DND-41 (cell line): ENCODE measurements at regions not wholly inside any gene's neighbourhood (a gene's known extent, or its start where the extent isn't known, plus 50 kb on each side); places are given as distances from the start of the nearest gene placed in this dataset.

Experiments used
- ATAC-seq: fragments of 200-7000 bp; cut with Tn5 transposase; 3 replicates; pipeline ENCODE4 v1.9.1; 2021; ENCODE audit warnings: low read depth; ENCODE audit not compliant: insufficient read depth
- DNase-seq: peaks from one replicate; pipeline ENCODE4 v3.0.0-alpha.2; 2020
- H2AFZ ChIP-seq: 2 replicates; pipeline ENCODE4 v1.6.0; 2012; ENCODE audit warnings: low read depth, low read length
- H3K27ac ChIP-seq: 2 replicates; pipeline ENCODE4 v1.5.1; 2012; ENCODE audit warnings: low read length, inconsistent platforms
- H3K27me3 ChIP-seq: fragments of 200-600 bp; sonication (generic); 2 replicates; pipeline ENCODE4 v1.6.0; 2012; ENCODE audit warnings: low read length, mild to moderate bottlenecking, inconsistent platforms; ENCODE audit not compliant: insufficient read depth, poor library complexity
- H3K36me3 ChIP-seq: 2 replicates; pipeline ENCODE4 v1.5.1; 2012; ENCODE audit warnings: low read length, inconsistent platforms; ENCODE audit not compliant: insufficient read depth
- H3K4me1 ChIP-seq: 2 replicates; pipeline ENCODE4 v1.5.1; 2012; ENCODE audit warnings: mild to moderate bottlenecking, low read length; ENCODE audit not compliant: insufficient read depth
- H3K4me2 ChIP-seq: 2 replicates; pipeline ENCODE4 v1.6.0; 2012; ENCODE audit warnings: mild to moderate bottlenecking, moderate library complexity, low read length, inconsistent platforms; ENCODE audit not compliant: insufficient read depth
- H3K4me3 ChIP-seq, 2 experiments: fragments of 200-600 bp in 1 of 2; shearing (Covaris generic) in 1 of 2; 2 replicates each; pipeline ENCODE4 v1.5.1; 2012 to 2016; ENCODE audit warnings: inconsistent platforms in 2 of 2, low read length in 2 of 2, mild to moderate bottlenecking in 2 of 2, low read depth in 1 of 2, moderate library complexity in 1 of 2
- H3K79me2 ChIP-seq: 2 replicates; pipeline ENCODE4 v1.6.0; 2012; ENCODE audit warnings: low read length, inconsistent platforms; ENCODE audit not compliant: insufficient read depth
- H3K9ac ChIP-seq: 2 replicates; pipeline ENCODE4 v1.6.0; 2012; ENCODE audit warnings: low read depth, mild to moderate bottlenecking, inconsistent platforms, low read length, moderate library complexity
- H3K9me3 ChIP-seq: 2 replicates; pipeline ENCODE4 v1.5.1; 2012; ENCODE audit warnings: low read length, moderate library complexity, mild to moderate bottlenecking, inconsistent platforms; ENCODE audit not compliant: insufficient read depth, severe bottlenecking
- H4K20me1 ChIP-seq: 2 replicates; pipeline ENCODE4 v1.6.0; 2012; ENCODE audit warnings: low read length; ENCODE audit not compliant: insufficient read depth
- CTCF ChIP-seq: IDR thresholded peaks from 2 replicates; pipeline ENCODE4 v1.5.1; 2012; ENCODE audit warnings: borderline replicate concordance, low read length, moderate library complexity, mild to moderate bottlenecking; ENCODE audit not compliant: poor library complexity, severe bottlenecking; ENCODE audit errors: extremely low read depth
- EZH2 ChIP-seq: IDR thresholded peaks from 3 replicates; pipeline ENCODE4 v1.6.1; 2012; ENCODE audit warnings: borderline replicate concordance, low read depth, mild to moderate bottlenecking, moderate library complexity, low read length, inconsistent platforms; ENCODE audit not compliant: severe bottlenecking

GRCh38 chr13:39951301-39951700 is 295.8 kb downstream of the COG6 start:
- Histone ChIP-seq H3K27me3 (no peaks in the 10 kb centered on the region), H3K4me3 (no peak overlapping the region), H3K9ac (no peak overlapping the region), H3K4me1 (no peaks in the 10 kb centered on the region), H3K27ac (no peak overlapping the region), H4K20me1 (no peaks in the 10 kb centered on the region), H3K9me3 (no peaks in the 10 kb centered on the region), H3K36me3 (no peaks in the 10 kb centered on the region), H2AFZ (no peak overlapping the region), H3K4me2 (no peak overlapping the region), H3K79me2 (no peaks in the 10 kb centered on the region)
- no peak for DNase-seq
- no peak for ATAC-seq
- TF ChIP-seq CTCF (no peak), EZH2 (no peak)

GRCh38 chr13:39952249-39953233 is 297.1 kb downstream of the COG6 start:
- no peaks in the 10 kb centered on the region for H3K4me1 ChIP-seq
- DNase-seq (no peak), ATAC-seq (no peak)
- TF ChIP-seq EZH2: no peak
- no peak for TF ChIP-seq CTCF
- no peaks in the 10 kb centered on the region for H4K20me1 ChIP-seq
- no peak overlapping the region for H3K9ac ChIP-seq
- no peak overlapping the region for H3K4me3 ChIP-seq
- no peak overlapping the region for H3K27ac ChIP-seq
- H3K36me3 ChIP-seq: no peaks in the 10 kb centered on the region
- no peak overlapping the region for H2AFZ ChIP-seq
- no peaks in the 10 kb centered on the region for H3K27me3 ChIP-seq
- H3K4me2 ChIP-seq: no peak overlapping the region
- H3K79me2 ChIP-seq: no peaks in the 10 kb centered on the region
- no peaks in the 10 kb centered on the region for H3K9me3 ChIP-seq

GRCh38 chr13:39954476-39954875 is 299.0 kb downstream of the COG6 start:
- DNase-seq: no peak
- peaks cover 2% of the 10 kb centered on the region; the same call in 1 of the 2 replicates for H3K4me1 ChIP-seq
- no peak overlapping the region for H3K4me2 ChIP-seq
- no peaks in the 10 kb centered on the region for H3K79me2 ChIP-seq
- H3K9me3 ChIP-seq: no peaks in the 10 kb centered on the region
- H2AFZ ChIP-seq: no peak overlapping the region
- no peaks in the 10 kb centered on the region for H4K20me1 ChIP-seq
- no peak overlapping the region for H3K27ac ChIP-seq
- no peak for TF ChIP-seq CTCF
- no peak for TF ChIP-seq EZH2
- H3K4me3 ChIP-seq: no peak overlapping the region
- H3K27me3 ChIP-seq: no peaks in the 10 kb centered on the region
- H3K36me3 ChIP-seq: no peaks in the 10 kb centered on the region
- no peak overlapping the region for H3K9ac ChIP-seq
- no peak for ATAC-seq
